Loucy (cell line): ENCODE measurements at regions not wholly inside any gene's neighbourhood (a gene's known extent, or its start where the extent isn't known, plus 50 kb on each side); places are given as distances from the start of the nearest gene placed in this dataset.

ENCODE experiments used
- EZH2phosphoT487 ChIP-seq: fragments of 200-600 bp; IDR thresholded peaks from 2 replicates; pipeline ENCODE4 v1.6.1; 2018; ENCODE audit warnings: antibody characterized with exemption, mild to moderate bottlenecking, moderate library complexity, borderline replicate concordance
- TF ChIP-seq, protein P1 (sequence below): fragments of 200-600 bp; sonication (generic); conservative IDR thresholded peaks from 2 replicates; pipeline ENCODE4 v1.5.1; 2014; ENCODE audit warnings: mild to moderate bottlenecking, antibody characterized with exemption, low read length

- TF ChIP-seq, protein P1, sequence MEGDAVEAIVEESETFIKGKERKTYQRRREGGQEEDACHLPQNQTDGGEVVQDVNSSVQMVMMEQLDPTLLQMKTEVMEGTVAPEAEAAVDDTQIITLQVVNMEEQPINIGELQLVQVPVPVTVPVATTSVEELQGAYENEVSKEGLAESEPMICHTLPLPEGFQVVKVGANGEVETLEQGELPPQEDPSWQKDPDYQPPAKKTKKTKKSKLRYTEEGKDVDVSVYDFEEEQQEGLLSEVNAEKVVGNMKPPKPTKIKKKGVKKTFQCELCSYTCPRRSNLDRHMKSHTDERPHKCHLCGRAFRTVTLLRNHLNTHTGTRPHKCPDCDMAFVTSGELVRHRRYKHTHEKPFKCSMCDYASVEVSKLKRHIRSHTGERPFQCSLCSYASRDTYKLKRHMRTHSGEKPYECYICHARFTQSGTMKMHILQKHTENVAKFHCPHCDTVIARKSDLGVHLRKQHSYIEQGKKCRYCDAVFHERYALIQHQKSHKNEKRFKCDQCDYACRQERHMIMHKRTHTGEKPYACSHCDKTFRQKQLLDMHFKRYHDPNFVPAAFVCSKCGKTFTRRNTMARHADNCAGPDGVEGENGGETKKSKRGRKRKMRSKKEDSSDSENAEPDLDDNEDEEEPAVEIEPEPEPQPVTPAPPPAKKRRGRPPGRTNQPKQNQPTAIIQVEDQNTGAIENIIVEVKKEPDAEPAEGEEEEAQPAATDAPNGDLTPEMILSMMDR: no peak
- TF ChIP-seq EZH2phosphoT487: no peak
Measured at GRCh38 chr12:46556105-46556559, 183.6 kb upstream of the SLC38A2 start.
